ENCODE measurements at regions not wholly inside any gene's neighbourhood (a gene's known extent, or its start where the extent isn't known, plus 50 kb on each side); places are given as distances from the start of the nearest gene placed in this dataset.

GRCh38 chr12:107364875-107365518 is 271.6 kb upstream of the CRY1 start:
- TF ChIP-seq POLR2AphosphoS5 (IDR thresholded peaks at IDR 0.05; ENCODE audit: low read depth, low read length) = no peak
- TF ChIP-seq TAF1 (IDR thresholded peaks at IDR 0.05; ENCODE audit: borderline replicate concordance, insufficient read depth, low read length) = no peak
- no peak for TF ChIP-seq REST (IDR thresholded peaks at IDR 0.05; ENCODE audit: insufficient read depth in 1 of 2, low read depth in 2 of 2, low read length in 2 of 2)
- no peak for TF ChIP-seq SIN3A (IDR thresholded peaks at IDR 0.05; ENCODE audit: borderline replicate concordance, insufficient read depth, low read length)
